Peyer's patch (tissue), 4 donors: ENCODE measurements at regions not wholly inside any gene's neighbourhood (a gene's known extent, or its start where the extent isn't known, plus 50 kb on each side); places are given as distances from the start of the nearest gene placed in this dataset.

Source experiments
- DNase-seq, 3 donors: peaks; one replicate each; pipeline ENCODE4 v3.0.0-alpha.2; 2017 to 2019
- H3K27ac ChIP-seq, 4 donors: fragments of 200-600 bp; sonication (generic); one replicate each; pipeline ENCODE4 v1.5.1; 2016 to 2019
- H3K27me3 ChIP-seq, 2 donors: fragments of 200-600 bp; sonication (generic); one replicate each; pipeline ENCODE4 v1.5.1; 2019
- H3K36me3 ChIP-seq, 3 donors: fragments of 200-600 bp; sonication (generic); one replicate each; pipeline ENCODE4 v1.5.1; 2016 to 2019
- H3K4me1 ChIP-seq, 4 donors: fragments of 200-600 bp; sonication (generic); one replicate each; pipeline ENCODE4 v1.5.1; 2016 to 2019
- H3K4me3 ChIP-seq, 4 donors: fragments of 200-600 bp; sonication (generic); 1 replicate in 3 of 4; 2 replicates in 1 of 4; pipeline ENCODE4 v1.5.1; 2016 to 2019; ENCODE audit warnings: mild to moderate bottlenecking in 1 of 4
- H3K9me3 ChIP-seq, 4 donors: fragments of 200-600 bp; sonication (generic); one replicate each; pipeline ENCODE4 v1.5.1; 2016 to 2019; ENCODE audit warnings: mild to moderate bottlenecking in 1 of 4
- CTCF ChIP-seq, 6 experiments: fragments of 450-650 bp in 4 of 6; fragments of 200-600 bp in 2 of 6; sonication (generic) in 1 of 6; IDR thresholded peaks; one replicate each; pipeline ENCODE4 v1.5.1; 2017 to 2019; ENCODE audit warnings: antibody characterized with exemption in 6 of 6, mild to moderate bottlenecking in 3 of 6, moderate library complexity in 1 of 6
- POLR2A ChIP-seq, 2 donors: fragments of 450-650 bp; IDR thresholded peaks; one replicate each; pipeline ENCODE4 v1.5.1; 2017; ENCODE audit warnings: antibody characterized with exemption in 2 of 2, mild to moderate bottlenecking in 2 of 2, moderate library complexity in 2 of 2

- no peaks in the 10 kb centered on the region for H3K36me3 ChIP-seq
- no peak overlapping the region for H3K27ac ChIP-seq
- H3K9me3 ChIP-seq, result no peaks in the 10 kb centered on the region
- no peaks in the 10 kb centered on the region for H3K4me1 ChIP-seq
- TF ChIP-seq CTCF (IDR thresholded peaks at IDR 0.05), result no peak
- TF ChIP-seq POLR2A (IDR thresholded peaks at IDR 0.05), result no peak
- no peaks in the 10 kb centered on the region for H3K27me3 ChIP-seq
- no peak for DNase-seq
- H3K4me3 ChIP-seq, result no peak overlapping the region
Measured at GRCh38 chr2:220005362-220005761, 377.9 kb downstream of the SLC4A3 start.

GRCh38 chr2:220006152-220006621 is 378.8 kb downstream of the SLC4A3 start:
- TF ChIP-seq CTCF (IDR thresholded peaks at IDR 0.05), result no peak
- no peak for TF ChIP-seq POLR2A (IDR thresholded peaks at IDR 0.05)
- no peak for DNase-seq
- Histone ChIP-seq H3K27ac (no peak overlapping the region), H3K27me3 (no peaks in the 10 kb centered on the region), H3K4me3 (no peak overlapping the region), H3K36me3 (no peaks in the 10 kb centered on the region), H3K4me1 (no peaks in the 10 kb centered on the region), H3K9me3 (no peaks in the 10 kb centered on the region)

DNA sequence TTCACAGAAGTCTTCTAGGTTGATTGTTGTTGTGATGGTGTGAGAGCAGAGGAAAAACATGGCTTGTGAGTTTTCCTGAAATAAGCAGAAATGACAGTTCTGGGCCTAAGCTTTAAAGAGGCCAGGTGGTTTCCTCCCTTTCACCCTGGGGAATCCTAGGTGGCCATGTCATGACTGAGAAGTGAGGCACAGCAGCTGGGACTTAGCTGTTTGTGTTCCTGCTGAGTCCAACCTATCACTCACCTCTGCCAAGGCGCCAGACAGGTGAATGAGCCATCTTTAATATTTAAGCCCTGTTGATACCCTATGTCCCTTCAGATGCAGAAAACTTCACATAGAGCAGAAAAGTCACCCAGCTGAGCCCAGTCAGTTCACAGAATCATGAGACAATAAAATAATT is 384.4 kb downstream of the SLC4A3 start:
- H3K4me1 ChIP-seq, result no peaks in the 10 kb centered on the region
- H3K36me3 ChIP-seq, result no peaks in the 10 kb centered on the region
- no peaks in the 10 kb centered on the region for H3K9me3 ChIP-seq
- TF ChIP-seq POLR2A (IDR thresholded peaks at IDR 0.05), result no peak
- no peak for TF ChIP-seq CTCF (IDR thresholded peaks at IDR 0.05)
- no peak overlapping the region for H3K27ac ChIP-seq
- DNase-seq, result no peak
- no peak overlapping the region for H3K4me3 ChIP-seq
- no peaks in the 10 kb centered on the region for H3K27me3 ChIP-seq

DNA sequence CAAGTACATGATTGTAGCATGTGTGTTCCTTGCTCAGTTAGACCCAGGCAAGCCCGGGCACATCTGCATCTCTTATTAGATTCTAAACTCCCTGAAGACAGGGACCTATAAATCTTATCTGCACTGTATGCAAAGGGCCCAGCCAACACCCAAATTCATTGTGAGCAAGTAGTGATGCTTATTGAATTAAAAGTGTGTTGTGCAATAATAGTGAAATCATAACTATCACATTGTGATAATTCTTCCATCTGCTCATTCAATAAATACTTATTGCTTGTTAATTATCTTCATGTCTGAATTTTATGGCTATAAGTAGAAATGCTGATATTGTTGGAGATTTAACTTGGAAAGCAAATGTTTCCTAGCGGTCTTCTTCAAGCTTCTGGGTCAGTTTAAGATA is 387.5 kb downstream of the SLC4A3 start:
- H3K9me3 ChIP-seq, result no peaks in the 10 kb centered on the region
- no peaks in the 10 kb centered on the region for H3K4me1 ChIP-seq
- no peaks in the 10 kb centered on the region for H3K27me3 ChIP-seq
- no peak overlapping the region for H3K27ac ChIP-seq
- no peaks in the 10 kb centered on the region for H3K36me3 ChIP-seq
- H3K4me3 ChIP-seq, result no peak overlapping the region
- TF ChIP-seq POLR2A (IDR thresholded peaks at IDR 0.05), result no peak
- TF ChIP-seq CTCF (IDR thresholded peaks at IDR 0.05), result no peak
- no peak for DNase-seq

DNA sequence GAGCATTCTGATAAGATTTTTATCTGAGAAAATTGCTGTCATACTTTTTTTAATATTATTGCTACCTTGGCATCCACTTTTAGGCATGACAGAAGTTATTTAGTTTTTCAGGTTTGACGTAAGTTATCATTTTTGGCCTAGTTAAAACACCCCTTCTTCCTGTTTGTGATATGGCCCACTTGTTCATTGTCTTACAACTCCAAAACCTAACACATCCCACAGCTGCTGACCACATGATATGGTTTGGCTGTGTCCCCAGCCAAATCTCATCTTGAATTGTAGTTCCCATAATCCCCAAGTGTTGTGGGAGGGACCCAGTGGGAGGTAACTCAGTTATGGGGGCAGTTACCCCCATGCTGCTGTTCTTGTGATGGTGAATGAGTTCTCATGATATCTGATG is 388.1 kb downstream of the SLC4A3 start:
- Histone ChIP-seq H3K27ac (no peak overlapping the region), H3K27me3 (no peaks in the 10 kb centered on the region), H3K4me1 (no peaks in the 10 kb centered on the region), H3K36me3 (no peaks in the 10 kb centered on the region), H3K9me3 (no peaks in the 10 kb centered on the region), H3K4me3 (no peak overlapping the region)
- no peak for TF ChIP-seq POLR2A (IDR thresholded peaks at IDR 0.05)
- TF ChIP-seq CTCF (IDR thresholded peaks at IDR 0.05), result no peak
- DNase-seq, result no peak

GRCh38 chr2:220025207-220025606 is 397.8 kb downstream of the SLC4A3 start:
- H3K27ac ChIP-seq, result no peak overlapping the region
- no peak for DNase-seq
- H3K9me3 ChIP-seq, result no peaks in the 10 kb centered on the region
- H3K36me3 ChIP-seq, result no peaks in the 10 kb centered on the region
- H3K27me3 ChIP-seq, result no peaks in the 10 kb centered on the region
- H3K4me1 ChIP-seq, result no peaks in the 10 kb centered on the region
- TF ChIP-seq CTCF (IDR thresholded peaks at IDR 0.05) (no peak), POLR2A (IDR thresholded peaks at IDR 0.05) (no peak)
- no peak overlapping the region for H3K4me3 ChIP-seq
